HG03432 (cell line): ENCODE measurements at regions not wholly inside any gene's neighbourhood (a gene's known extent, or its start where the extent isn't known, plus 50 kb on each side); places are given as distances from the start of the nearest gene placed in this dataset.

ENCODE experiments used
- ATAC-seq: cut with Tn5 transposase; IDR thresholded peaks from one replicate; pipeline ENCODE4 v1.9.1; 2021; ENCODE audit warnings: mild to moderate bottlenecking, moderate library complexity; ENCODE audit not compliant: unreplicated experiment

GRCh38 chr13:62706048-62706447 lies 1290.4 kb upstream of the PCDH20 start:
- no peak for ATAC-seq

DNA sequence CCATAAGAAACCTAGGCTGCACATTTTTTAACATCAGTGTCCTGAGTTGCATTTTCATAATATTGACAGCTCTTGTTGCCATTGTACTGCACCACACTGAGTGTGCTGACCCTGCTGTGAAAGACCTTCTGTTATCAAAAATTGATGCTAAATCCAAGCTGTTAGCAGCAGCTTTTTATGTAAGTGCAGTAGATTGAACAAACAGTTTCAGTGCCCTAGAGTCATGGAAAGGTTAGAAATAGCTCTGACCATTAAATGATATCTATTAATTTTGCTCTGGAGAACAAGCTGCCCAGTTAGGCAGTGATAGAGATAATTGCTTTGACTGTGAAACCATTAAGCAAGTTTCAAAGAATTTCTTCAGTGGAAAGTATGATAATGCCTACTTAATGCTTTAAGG lies 1289.2 kb upstream of the PCDH20 start:
- ATAC-seq = no peak

DNA sequence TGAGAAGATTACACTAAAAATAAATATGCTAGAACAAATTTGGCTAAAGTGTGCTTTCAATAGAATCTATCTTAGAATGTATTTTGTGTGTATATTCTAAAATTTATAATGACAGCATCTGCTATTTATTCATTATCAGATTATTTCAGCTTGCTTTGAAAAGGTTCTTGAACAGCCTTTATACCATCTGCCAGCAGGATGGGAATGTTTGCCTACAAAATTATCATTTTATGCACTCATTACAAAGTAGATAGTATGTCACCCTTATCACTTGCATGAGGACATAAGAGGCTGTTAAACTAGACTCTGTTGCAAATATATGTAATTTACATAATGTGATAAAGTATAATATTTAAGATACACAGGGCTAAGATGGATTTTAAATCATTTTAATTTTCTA lies 1286.9 kb upstream of the PCDH20 start:
- ATAC-seq = no peak

- no peak for ATAC-seq
Observed at GRCh38 chr13:62697701-62698100, 1282.1 kb upstream of the PCDH20 start.

DNA sequence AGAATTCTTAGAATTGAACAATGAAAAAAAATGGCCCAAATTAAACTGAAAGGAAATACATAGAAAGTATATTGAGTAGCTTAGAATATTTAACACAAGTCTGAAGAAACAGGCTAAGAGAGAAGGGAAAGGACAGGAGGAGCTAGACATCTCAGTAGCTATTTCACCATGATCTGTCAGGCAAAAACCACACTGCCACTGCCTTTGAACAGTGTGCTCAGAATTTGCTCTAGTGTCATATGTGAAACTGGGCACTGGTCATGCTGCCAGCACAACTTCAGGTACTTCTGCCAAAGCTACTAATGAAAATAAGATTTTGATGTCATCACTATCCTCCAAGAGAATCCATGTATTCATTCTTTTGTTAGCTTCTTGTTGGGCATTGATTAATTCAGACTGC lies 1280.8 kb upstream of the PCDH20 start:
- ATAC-seq = no peak

DNA sequence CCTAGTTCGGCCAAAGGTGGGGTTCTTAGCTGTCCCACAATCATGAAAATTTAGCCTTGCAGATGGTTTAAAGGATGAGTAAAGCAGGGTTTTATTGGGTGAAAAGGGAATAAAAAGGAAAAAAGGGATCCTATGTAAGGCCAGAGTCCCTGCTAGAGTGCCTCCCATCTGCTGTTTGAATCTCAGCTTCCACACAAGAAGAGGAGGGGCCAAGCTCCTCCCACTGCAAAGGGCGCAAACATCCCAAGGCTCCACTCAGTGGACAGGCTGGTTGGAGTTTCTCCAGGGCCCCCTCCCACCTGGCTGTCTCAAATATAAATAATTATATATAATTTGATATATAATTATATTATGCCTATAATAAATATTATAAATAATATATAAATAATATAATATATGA lies 1272.1 kb upstream of the PCDH20 start:
- ATAC-seq = no peak

DNA sequence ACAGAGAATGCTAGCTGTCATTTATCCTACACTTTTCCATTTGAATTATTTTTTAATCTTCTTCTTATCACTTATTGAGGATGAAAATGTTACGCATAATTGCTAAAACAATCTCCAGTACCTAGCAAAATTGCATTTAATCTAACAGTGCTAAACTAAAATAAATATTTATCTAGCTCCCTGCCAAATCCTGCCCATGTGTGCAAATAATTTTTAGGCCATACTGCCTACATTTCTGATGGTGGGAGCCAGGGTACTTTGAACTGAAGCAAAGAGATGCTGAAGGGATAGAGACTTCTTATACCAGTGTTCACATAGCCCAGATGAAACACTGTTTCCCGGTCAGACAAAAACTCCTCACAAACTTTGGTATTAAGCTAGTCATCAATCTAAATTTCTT lies 1268.7 kb upstream of the PCDH20 start:
- ATAC-seq = no peak

GRCh38 chr13:62682788-62683187 lies 1267.1 kb upstream of the PCDH20 start:
- no peak for ATAC-seq

DNA sequence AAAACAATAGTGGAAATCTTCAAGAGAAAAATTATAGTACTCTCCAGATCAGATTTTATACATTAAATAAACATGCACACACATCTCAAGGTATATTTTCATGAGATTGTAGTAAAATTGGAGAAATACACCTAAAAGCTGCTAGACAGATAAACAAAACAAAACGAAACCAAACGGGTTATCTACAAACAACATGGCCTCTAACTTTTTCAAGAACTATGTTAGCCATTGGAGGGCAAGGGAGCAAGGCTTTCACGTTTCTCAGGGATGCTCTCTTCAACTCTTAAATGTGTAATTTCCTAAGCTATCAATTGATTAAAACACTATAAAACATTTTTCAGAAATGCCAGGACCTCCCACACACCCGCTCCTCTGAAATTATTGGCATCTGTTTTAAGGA lies 1262.4 kb upstream of the PCDH20 start:
- no peak for ATAC-seq

DNA sequence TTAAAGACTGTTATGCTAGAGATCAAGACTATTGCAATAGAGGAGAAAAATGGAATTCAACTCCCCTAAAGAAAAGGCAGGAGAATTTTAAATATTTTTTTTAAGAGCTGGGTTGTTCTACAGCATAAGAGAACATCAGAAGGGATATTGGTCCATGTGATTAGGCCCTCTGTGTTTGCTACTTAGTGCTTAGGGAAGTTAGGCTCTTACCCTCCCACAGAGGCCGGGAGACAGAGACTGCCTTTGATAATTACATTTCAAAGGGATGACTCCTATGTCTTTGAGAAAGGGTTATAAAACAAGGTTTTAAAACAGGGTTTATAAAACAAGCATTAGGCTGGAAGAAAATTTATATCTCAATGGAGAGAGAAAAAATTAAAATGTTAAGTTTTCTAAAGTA lies 1248.1 kb upstream of the PCDH20 start:
- no peak for ATAC-seq

GRCh38 chr13:62659365-62659764 lies 1243.7 kb upstream of the PCDH20 start:
- no peak for ATAC-seq

DNA sequence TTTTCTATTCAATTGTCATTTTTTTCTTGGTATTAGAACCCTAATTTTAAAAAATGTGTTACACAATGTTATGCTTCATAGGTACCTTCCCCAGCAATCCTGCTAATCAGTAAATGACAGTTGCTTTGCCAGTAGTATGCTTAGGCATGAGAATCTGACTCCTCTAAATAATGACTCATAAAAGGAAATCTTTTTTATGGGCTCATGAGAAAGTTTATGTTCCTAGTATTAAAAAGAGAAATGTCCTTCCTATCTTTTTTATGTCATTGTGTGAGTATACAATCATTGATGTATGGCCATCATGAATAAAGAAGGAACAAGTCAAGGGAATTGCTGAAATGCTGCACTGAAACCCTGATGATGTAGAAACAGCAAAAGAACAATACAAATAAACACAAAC lies 1237.7 kb upstream of the PCDH20 start:
- no peak for ATAC-seq

GRCh38 chr13:62643799-62644524 lies 1228.3 kb upstream of the PCDH20 start:
- peak; percentile 81 for ATAC-seq

DNA sequence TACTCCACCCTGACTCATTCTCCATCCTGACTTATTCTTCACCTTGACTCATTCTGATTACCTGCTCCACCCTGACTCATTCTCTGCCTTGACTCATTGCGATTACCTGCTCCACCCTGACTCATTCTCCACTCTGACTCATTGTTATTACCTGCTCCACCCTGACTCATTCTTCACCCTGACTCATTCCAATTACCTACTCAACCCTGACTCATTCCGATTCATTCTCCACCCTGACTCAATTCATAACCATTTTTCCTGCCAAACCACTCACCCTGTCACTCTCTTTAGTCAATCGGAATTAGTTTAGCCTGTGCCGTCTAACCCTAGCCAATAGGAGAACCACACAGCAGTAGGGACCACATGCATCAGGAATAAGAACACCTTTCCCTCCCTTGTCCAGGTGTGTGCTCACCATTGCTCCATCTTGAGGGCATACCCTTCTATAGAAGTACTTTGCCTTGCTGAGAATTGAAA lies 1227.4 kb upstream of the PCDH20 start:
- no peak for ATAC-seq

GRCh38 chr13:62635161-62635560 lies 1219.5 kb upstream of the PCDH20 start:
- ATAC-seq = no peak

DNA sequence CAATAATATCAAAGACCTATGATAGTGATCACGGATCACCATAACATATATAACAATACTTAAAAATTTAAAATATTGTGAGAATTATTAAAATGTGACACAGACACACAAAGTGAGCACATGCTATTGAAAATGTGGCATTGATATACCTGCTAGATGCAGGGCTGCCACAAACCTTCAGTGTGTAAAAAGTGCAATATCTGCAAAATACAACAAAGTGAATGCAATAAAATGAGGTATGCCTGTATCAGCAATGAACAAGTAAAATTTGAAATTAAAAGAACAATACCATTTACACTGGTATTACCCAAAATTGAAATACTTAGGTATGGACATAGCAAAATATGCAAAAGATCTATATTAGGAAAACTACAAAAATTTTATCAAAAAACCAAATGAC lies 1217.8 kb upstream of the PCDH20 start:
- no peak for ATAC-seq

- ATAC-seq = no peak
Observed at GRCh38 chr13:62631619-62632018, 1216.0 kb upstream of the PCDH20 start.

DNA sequence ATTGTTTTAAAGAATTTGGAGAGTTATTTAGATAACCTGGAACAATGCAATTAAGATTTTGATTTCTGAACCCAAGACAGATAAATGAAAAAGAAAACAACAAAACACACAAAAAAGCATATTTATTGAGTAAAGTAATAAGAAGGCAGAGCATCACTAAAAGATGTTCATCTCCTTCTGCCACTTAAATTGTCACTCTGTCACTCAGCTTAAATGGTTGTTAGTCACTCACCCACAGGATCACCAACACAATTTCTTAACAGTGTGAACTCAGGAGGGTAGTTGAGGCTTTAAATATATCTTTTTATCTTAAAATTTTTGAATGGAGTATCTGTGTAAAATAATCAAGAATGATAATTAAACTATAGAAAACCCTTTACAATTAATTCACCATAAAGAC lies 1215.5 kb upstream of the PCDH20 start:
- ATAC-seq = no peak

GRCh38 chr13:62629618-62630017 lies 1214.0 kb upstream of the PCDH20 start:
- no peak for ATAC-seq

DNA sequence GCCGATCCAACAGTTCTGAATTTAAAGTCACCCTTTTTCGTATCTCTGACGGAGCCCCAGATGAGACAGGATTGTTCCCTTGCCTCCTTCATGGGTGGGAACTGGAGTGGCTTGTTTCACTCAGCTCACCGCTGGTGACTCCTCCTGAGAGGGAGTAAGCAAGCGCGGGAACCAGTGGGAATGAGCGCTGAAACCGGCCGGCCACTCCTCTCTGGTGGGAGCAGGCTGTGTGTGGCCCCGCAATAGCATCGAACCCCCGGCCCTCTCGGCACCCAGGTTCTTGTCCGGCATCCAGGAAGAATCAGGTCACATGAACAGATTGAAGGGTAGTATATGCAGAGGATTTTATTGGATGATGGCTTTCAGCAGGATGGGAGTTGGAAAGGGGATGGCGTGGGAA lies 1211.6 kb upstream of the PCDH20 start:
- ATAC-seq = no peak

DNA sequence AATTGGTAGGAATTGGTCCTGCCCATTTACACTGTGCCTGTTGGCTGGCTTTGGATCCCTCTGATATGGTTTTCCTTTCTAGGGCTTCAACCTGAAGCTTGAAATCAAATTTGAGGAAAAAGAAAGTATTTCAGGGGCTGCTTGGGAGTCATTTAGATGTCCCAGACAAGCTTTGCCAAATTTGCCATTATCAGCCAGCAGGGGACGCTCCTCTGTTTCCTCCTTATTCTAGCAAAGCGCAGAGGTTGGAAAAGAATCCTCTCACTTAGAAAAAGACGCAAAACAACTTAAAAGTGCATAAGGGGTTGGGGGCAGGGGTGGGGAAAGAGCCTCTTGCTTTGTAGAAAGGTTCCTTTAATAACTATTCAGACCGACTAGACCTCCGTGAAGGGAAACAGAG lies 1211.1 kb upstream of the PCDH20 start:
- no peak for ATAC-seq

DNA sequence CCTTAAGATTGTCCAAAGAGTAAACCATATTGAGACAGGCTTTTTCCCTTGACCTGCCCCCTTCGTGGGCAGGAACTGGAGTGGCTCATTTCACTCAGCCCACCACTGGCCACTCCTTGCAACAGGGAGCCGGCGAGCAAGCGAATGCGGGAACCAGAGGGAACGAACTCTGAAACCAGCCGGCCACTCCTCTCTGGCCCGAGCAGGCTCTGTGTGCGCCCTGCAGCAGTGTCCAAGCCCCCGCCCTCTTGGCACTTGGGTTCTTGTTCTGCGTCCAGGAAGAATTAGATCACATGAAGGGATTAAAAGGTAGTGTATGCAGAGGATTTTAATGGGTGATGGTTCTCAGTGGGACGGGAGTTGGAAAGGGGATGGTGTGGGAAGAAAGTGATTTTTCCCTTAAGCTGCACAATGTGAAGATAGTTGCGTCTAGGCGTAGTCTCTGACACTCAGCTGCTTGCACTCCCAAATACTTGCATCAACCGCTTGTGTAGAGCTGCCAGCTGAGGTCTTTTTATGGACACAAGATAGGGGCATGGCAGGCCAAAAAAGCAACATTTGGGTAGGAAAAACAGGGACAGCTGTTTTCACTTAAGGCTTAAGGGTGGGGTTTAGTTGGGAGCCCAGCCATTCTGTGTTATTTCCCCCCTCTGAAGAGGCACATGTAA lies 1209.7 kb upstream of the PCDH20 start:
- no peak for ATAC-seq

DNA sequence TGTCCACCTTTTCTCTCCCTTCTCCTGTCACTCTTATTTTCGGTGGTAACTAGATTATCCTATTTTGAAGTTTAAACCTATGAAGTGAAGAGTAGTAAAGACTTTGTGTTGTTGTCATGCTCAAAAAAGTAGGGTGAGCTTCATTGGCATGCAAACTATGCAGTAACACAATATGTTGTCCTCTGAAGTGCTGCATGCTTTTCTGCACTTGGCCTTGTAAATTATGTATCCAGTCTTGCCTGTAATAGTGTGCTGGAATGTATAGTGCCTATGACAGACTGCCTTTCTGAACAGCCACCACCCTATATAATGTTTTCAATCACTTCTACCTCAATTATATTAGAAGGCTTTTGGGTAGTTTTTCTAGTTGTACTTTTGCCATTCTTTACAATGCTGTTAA lies 1198.2 kb upstream of the PCDH20 start:
- no peak for ATAC-seq
